ENCODE measurements at regions not wholly inside any gene's neighbourhood (a gene's known extent, or its start where the extent isn't known, plus 50 kb on each side); places are given as distances from the start of the nearest gene placed in this dataset.

- no peaks in the 10 kb centered on the region for H3K36me3 ChIP-seq
- H3K27me3 ChIP-seq: no peaks in the 10 kb centered on the region
- no peak overlapping the region for H3K4me3 ChIP-seq
- no peak for DNase-seq
- peak overlapping the region; percentile 79 to 90 (median 88) for H3K27ac ChIP-seq
- peak in 2 of 4 donors; percentile 5 to 69 for TF ChIP-seq POLR2AphosphoS5 (IDR thresholded peaks at IDR 0.05)
- TF ChIP-seq POLR2A (IDR thresholded peaks at IDR 0.05): no peak
- H3K4me1 ChIP-seq: peaks cover 0 to 38% (median 25%) of the 10 kb centered on the region in 4 donors
- no peaks in the 10 kb centered on the region for H3K9me3 ChIP-seq
- 48 to 57% methylated on average over 9 of the region's 9 CpGs for WGBS, 2 donors
- intact Hi-C loops (cut with DNase I): loop anchor here (5.0 kb wide), 2 partner anchors 36 to 206 kb away; no protein-coding TSS in a partner anchor
Observed at GRCh38 chr10:3850999-3851937, 66.3 kb upstream of the KLF6 start.

- TF ChIP-seq POLR2A (IDR thresholded peaks at IDR 0.05) (no peak), EP300 (IDR thresholded peaks at IDR 0.05) (no peak), POLR2AphosphoS5 (IDR thresholded peaks at IDR 0.05) (no peak), CTCF (IDR thresholded peaks at IDR 0.05) (no peak)
- DNase-seq: no peak
- H3K36me3 ChIP-seq: no peaks in the 10 kb centered on the region
- H3K27ac ChIP-seq: peak overlapping the region in 1 of 4 donors; percentile 90
- H3K27me3 ChIP-seq: no peaks in the 10 kb centered on the region
- intact Hi-C loops (cut with DNase I): no loop called here
- H3K9me3 ChIP-seq: no peaks in the 10 kb centered on the region
- no peak overlapping the region for H3K4me3 ChIP-seq
- 90 to 92% methylated on average over 4 of the region's 4 CpGs for WGBS, 2 donors
- peaks cover 0 to 28% (median 21%) of the 10 kb centered on the region in 4 donors for H3K4me1 ChIP-seq
Observed at GRCh38 chr10:3848775-3849635, 64.0 kb upstream of the KLF6 start.

GRCh38 chr10:3848005-3848774 is 63.2 kb upstream of the KLF6 start:
- Histone ChIP-seq H3K36me3 (no peaks in the 10 kb centered on the region), H3K4me3 (no peak overlapping the region), H3K27me3 (no peaks in the 10 kb centered on the region), H3K9me3 (no peaks in the 10 kb centered on the region), H3K27ac (no peak overlapping the region), H3K4me1 (peaks cover 0 to 20% (median 13%) of the 10 kb centered on the region in 4 donors)
- no peak for TF ChIP-seq EP300 (IDR thresholded peaks at IDR 0.05)
- TF ChIP-seq POLR2AphosphoS5 (IDR thresholded peaks at IDR 0.05): no peak
- no peak for TF ChIP-seq CTCF (IDR thresholded peaks at IDR 0.05)
- TF ChIP-seq POLR2A (IDR thresholded peaks at IDR 0.05): no peak
- intact Hi-C loops (cut with DNase I): no loop called here
- no peak for DNase-seq
- 82 to 92% methylated on average over 6 of the region's 6 CpGs for WGBS, 2 donors

GRCh38 chr10:3846736-3847135 is 61.7 kb upstream of the KLF6 start:
- Histone ChIP-seq H3K27ac (no peak overlapping the region), H3K27me3 (no peaks in the 10 kb centered on the region), H3K4me1 (peaks cover 0 to 6% (median 3%) of the 10 kb centered on the region in 4 donors), H3K9me3 (no peaks in the 10 kb centered on the region), H3K4me3 (no peak overlapping the region), H3K36me3 (no peaks in the 10 kb centered on the region)
- no peak for DNase-seq
- WGBS, 2 donors: 95 to 99% methylated on average over 3 of the region's 3 CpGs
- intact Hi-C loops (cut with DNase I): no loop called here
- TF ChIP-seq CTCF (IDR thresholded peaks at IDR 0.05): no peak
- no peak for TF ChIP-seq EP300 (IDR thresholded peaks at IDR 0.05)
- no peak for TF ChIP-seq POLR2AphosphoS5 (IDR thresholded peaks at IDR 0.05)
- no peak for TF ChIP-seq POLR2A (IDR thresholded peaks at IDR 0.05)

Data from sigmoid colon (tissue), 6 donors.